K562 (cell line): ENCODE measurements at regions not wholly inside any gene's neighbourhood (a gene's known extent, or its start where the extent isn't known, plus 50 kb on each side); places are given as distances from the start of the nearest gene placed in this dataset.

ENCODE experiments used
- ARID1B ChIP-seq: fragments of 450-650 bp; IDR thresholded peaks from 2 replicates; pipeline ENCODE4 v1.6.1; 2016; ENCODE audit warnings: antibody characterized with exemption, mild to moderate bottlenecking, inconsistent platforms
- CBFA2T2 ChIP-seq: fragments of 450-650 bp; conservative IDR thresholded peaks from 2 replicates; pipeline ENCODE4 v1.6.1; 2017; ENCODE audit warnings: mild to moderate bottlenecking
- CBFA2T3 ChIP-seq: fragments of 450-650 bp; IDR thresholded peaks from 2 replicates; pipeline ENCODE4 v1.6.1; 2017
- DMBX1 ChIP-seq: fragments of 250-450 bp; sonication (Bioruptor Pico); IDR thresholded peaks from 2 replicates; pipeline ENCODE4 v1.8.0; 2022; ENCODE audit warnings: inconsistent platforms, mild to moderate bottlenecking, moderate library complexity, borderline replicate concordance
- HDAC1 ChIP-seq, 2 experiments: fragments of 450-650 bp; IDR thresholded peaks; 2 replicates each; pipeline ENCODE4 v1.6.1; 2016 to 2017; ENCODE audit warnings: inconsistent platforms in 1 of 2, mild to moderate bottlenecking in 1 of 2, moderate library complexity in 1 of 2
- NCOA4 ChIP-seq: fragments of 450-650 bp; IDR thresholded peaks from 2 replicates; pipeline ENCODE4 v1.6.1; 2018; ENCODE audit warnings: mild to moderate bottlenecking; ENCODE audit not compliant: partially characterized antibody
- NCOR1 ChIP-seq: fragments of 450-650 bp; IDR thresholded peaks from 2 replicates; pipeline ENCODE4 v1.6.1; 2016; ENCODE audit warnings: mild to moderate bottlenecking, moderate library complexity
- NFE2 ChIP-seq: IDR thresholded peaks from 2 replicates; pipeline ENCODE4 v1.6.1; 2014; ENCODE audit warnings: antibody characterized with exemption, low read depth
- RBM14 ChIP-seq: fragments of 200-400 bp; formaldehyde crosslinking; IDR thresholded peaks from 2 replicates; pipeline ENCODE4 v1.6.1; 2018; ENCODE audit warnings: low read depth, mild to moderate bottlenecking, low read length, moderate library complexity, borderline replicate concordance; ENCODE audit not compliant: insufficient read depth
- RCOR1 ChIP-seq, 2 experiments: IDR thresholded peaks; 2 replicates each; pipeline ENCODE4 v1.6.1; 2012; ENCODE audit warnings: low read depth in 2 of 2, low read length in 2 of 2, borderline replicate concordance in 1 of 2, improper control_type of control experiment in 1 of 2
- ZKSCAN8 ChIP-seq: fragments of 200-800 bp; sonication (Bioruptor generic); IDR thresholded peaks from 2 replicates; pipeline ENCODE4 v1.6.1; 2016; ENCODE audit warnings: missing genetic modification characterization, missing compliant biosample characterization
- ZNF146 ChIP-seq: IDR thresholded peaks from one replicate; pipeline ENCODE4 v1.6.1; 2018; ENCODE audit warnings: missing compliant biosample characterization; ENCODE audit not compliant: unreplicated experiment
- ZNF444 ChIP-seq: fragments of 250-450 bp; sonication (Bioruptor Pico); IDR thresholded peaks from 2 replicates; pipeline ENCODE4 v1.4.0; 2020; ENCODE audit warnings: mild to moderate bottlenecking, moderate library complexity
- ZNF518B ChIP-seq: fragments of 250-450 bp; sonication (Bioruptor Pico); IDR thresholded peaks from 2 replicates; pipeline ENCODE4 v1.5.0; 2021; ENCODE audit warnings: mild to moderate bottlenecking, moderate library complexity
- ZNF57 ChIP-seq: fragments of 450-650 bp; formaldehyde crosslinking; IDR thresholded peaks from 2 replicates; pipeline ENCODE4 v1.4.0; 2020; ENCODE audit warnings: mild to moderate bottlenecking, moderate library complexity
- ZNF592 ChIP-seq: fragments of 450-650 bp; IDR thresholded peaks from 2 replicates; pipeline ENCODE4 v1.6.1; 2017; ENCODE audit warnings: antibody characterized with exemption, mild to moderate bottlenecking
- TF ChIP-seq, protein P1 (sequence below): fragments of 250-450 bp; sonication (Bioruptor Pico); IDR thresholded peaks from 2 replicates; pipeline ENCODE4 v1.4.0; 2020; ENCODE audit warnings: mild to moderate bottlenecking, moderate library complexity
- TF ChIP-seq, protein P2 (sequence below): fragments of 450-650 bp; IDR thresholded peaks from 2 replicates; pipeline ENCODE4 v1.6.1; 2016; ENCODE audit warnings: low read depth, mild to moderate bottlenecking, moderate library complexity

GRCh38 chr13:75961911-75962310 lies 325.8 kb downstream of the LMO7 start (continued):
- TF ChIP-seq, protein P1, sequence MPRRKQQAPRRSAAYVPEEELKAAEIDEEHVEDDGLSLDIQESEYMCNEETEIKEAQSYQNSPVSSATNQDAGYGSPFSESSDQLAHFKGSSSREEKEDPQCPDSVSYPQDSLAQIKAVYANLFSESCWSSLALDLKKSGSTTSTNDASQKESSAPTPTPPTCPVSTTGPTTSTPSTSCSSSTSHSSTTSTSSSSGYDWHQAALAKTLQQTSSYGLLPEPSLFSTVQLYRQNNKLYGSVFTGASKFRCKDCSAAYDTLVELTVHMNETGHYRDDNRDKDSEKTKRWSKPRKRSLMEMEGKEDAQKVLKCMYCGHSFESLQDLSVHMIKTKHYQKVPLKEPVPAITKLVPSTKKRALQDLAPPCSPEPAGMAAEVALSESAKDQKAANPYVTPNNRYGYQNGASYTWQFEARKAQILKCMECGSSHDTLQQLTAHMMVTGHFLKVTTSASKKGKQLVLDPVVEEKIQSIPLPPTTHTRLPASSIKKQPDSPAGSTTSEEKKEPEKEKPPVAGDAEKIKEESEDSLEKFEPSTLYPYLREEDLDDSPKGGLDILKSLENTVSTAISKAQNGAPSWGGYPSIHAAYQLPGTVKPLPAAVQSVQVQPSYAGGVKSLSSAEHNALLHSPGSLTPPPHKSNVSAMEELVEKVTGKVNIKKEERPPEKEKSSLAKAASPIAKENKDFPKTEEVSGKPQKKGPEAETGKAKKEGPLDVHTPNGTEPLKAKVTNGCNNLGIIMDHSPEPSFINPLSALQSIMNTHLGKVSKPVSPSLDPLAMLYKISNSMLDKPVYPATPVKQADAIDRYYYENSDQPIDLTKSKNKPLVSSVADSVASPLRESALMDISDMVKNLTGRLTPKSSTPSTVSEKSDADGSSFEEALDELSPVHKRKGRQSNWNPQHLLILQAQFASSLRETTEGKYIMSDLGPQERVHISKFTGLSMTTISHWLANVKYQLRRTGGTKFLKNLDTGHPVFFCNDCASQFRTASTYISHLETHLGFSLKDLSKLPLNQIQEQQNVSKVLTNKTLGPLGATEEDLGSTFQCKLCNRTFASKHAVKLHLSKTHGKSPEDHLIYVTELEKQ, result no peak
- TF ChIP-seq CBFA2T2 (peak; percentile 26; the same call in 1 of the 2 replicates), ZNF146 (CRISPR knock-in tag) (no peak), NCOA4 (no peak), ZNF518B (CRISPR knock-in tag) (no peak), ZKSCAN8 (CRISPR knock-in tag) (no peak), RCOR1 (IDR thresholded peaks at IDR 0.05; ENCODE audit: borderline replicate concordance in 1 of 2, low read depth in 2 of 2, low read length in 2 of 2) (peak in 1 of 2 experiments; percentile 50; a peak in 1 of 4 replicates), ZNF444 (CRISPR knock-in tag) (no peak), CBFA2T3 (peak; percentile 56), ZNF57 (no peak), DMBX1 (no peak), NCOR1 (peak; percentile 27; the same call in 1 of the 2 replicates), ZNF592 (peak; percentile 72), ARID1B (peak; percentile 62), HDAC1 (IDR thresholded peaks at IDR 0.05) (no peak), NFE2 (peak; percentile 50), RBM14 (no peak)
- TF ChIP-seq, protein P2, sequence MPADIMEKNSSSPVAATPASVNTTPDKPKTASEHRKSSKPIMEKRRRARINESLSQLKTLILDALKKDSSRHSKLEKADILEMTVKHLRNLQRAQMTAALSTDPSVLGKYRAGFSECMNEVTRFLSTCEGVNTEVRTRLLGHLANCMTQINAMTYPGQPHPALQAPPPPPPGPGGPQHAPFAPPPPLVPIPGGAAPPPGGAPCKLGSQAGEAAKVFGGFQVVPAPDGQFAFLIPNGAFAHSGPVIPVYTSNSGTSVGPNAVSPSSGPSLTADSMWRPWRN, result no peak
